BE2C (cell line): ENCODE measurements at regions not wholly inside any gene's neighbourhood (a gene's known extent, or its start where the extent isn't known, plus 50 kb on each side); places are given as distances from the start of the nearest gene placed in this dataset.

Experiments
- DNase-seq: peaks from one replicate; pipeline ENCODE4 v3.0.0-alpha.2; 2020
- H3K27me3 ChIP-seq: fragments of 250-450 bp; sonication (Bioruptor Pico); 2 replicates; pipeline ENCODE4 v1.5.1; 2020; ENCODE audit warnings: mild to moderate bottlenecking
- H3K36me3 ChIP-seq: fragments of 250-450 bp; sonication (Bioruptor Pico); 2 replicates; pipeline ENCODE4 v1.5.1; 2020; ENCODE audit warnings: mild to moderate bottlenecking
- H3K4me1 ChIP-seq: fragments of 250-450 bp; sonication (Bioruptor Pico); 2 replicates; pipeline ENCODE4 v1.5.1; 2020
- H3K4me3 ChIP-seq: 2 replicates; pipeline ENCODE4 v1.5.1; 2011; ENCODE audit warnings: low read depth, low read length
- H3K9me3 ChIP-seq: fragments of 250-450 bp; sonication (Bioruptor Pico); 2 replicates; pipeline ENCODE4 v1.5.1; 2020
- TF ChIP-seq, protein P1 (sequence below): IDR thresholded peaks from 2 replicates; pipeline ENCODE4 v1.5.1; 2012; ENCODE audit warnings: mild to moderate bottlenecking, low read depth, low read length

DNA sequence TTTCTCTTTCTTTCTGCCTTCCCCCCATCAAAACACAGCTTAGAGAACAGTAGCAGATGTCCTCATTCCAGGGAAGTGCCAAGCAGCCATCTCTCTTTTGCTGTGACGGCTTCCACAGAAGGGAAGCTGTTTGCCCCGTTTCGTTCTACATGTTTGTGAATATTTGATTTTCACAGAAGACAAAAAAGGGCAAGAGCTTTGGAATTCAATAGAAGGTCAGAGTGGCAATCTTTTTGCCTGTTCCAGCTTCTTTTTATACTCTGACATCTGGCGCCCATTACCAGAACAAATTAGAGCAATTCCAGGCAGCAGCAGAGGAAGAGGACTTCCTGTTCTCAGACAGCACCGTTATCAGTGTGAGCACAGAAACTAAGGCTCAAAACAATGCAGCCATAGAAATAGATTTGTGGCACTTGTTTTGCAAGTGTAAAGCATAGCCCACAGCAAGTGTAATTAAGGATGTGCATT, 79.0 kb upstream of the CDH19 start:
- H3K4me3 ChIP-seq = peak overlapping the region; percentile 41
- peak; percentile 24 for DNase-seq
- no peaks in the 10 kb centered on the region for H3K27me3 ChIP-seq
- no peaks in the 10 kb centered on the region for H3K36me3 ChIP-seq
- H3K4me1 ChIP-seq = no peaks in the 10 kb centered on the region
- H3K9me3 ChIP-seq = no peaks in the 10 kb centered on the region
- TF ChIP-seq, protein P1, sequence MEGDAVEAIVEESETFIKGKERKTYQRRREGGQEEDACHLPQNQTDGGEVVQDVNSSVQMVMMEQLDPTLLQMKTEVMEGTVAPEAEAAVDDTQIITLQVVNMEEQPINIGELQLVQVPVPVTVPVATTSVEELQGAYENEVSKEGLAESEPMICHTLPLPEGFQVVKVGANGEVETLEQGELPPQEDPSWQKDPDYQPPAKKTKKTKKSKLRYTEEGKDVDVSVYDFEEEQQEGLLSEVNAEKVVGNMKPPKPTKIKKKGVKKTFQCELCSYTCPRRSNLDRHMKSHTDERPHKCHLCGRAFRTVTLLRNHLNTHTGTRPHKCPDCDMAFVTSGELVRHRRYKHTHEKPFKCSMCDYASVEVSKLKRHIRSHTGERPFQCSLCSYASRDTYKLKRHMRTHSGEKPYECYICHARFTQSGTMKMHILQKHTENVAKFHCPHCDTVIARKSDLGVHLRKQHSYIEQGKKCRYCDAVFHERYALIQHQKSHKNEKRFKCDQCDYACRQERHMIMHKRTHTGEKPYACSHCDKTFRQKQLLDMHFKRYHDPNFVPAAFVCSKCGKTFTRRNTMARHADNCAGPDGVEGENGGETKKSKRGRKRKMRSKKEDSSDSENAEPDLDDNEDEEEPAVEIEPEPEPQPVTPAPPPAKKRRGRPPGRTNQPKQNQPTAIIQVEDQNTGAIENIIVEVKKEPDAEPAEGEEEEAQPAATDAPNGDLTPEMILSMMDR = no peak

DNA sequence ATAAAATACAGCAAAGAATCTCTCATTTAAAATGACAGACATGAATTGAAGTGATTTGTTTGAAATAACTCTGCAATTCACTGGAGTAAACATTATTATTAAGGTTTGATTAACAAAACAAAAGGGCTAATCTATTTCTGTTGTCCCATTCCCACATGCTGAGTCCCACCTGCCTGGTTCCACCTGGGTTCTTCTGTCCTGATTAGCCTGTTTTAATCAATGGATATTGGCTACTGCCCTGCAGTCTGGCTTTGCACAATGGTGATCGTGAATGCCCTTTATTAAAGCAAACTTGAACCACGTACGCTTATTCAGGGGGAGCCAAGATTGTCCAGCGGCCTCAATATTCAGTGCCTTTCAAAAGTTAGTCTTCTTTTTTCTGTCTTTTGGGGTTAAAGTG, 72.8 kb upstream of the CDH19 start:
- TF ChIP-seq, protein P1 = no peak
- DNase-seq = no peak

DNA sequence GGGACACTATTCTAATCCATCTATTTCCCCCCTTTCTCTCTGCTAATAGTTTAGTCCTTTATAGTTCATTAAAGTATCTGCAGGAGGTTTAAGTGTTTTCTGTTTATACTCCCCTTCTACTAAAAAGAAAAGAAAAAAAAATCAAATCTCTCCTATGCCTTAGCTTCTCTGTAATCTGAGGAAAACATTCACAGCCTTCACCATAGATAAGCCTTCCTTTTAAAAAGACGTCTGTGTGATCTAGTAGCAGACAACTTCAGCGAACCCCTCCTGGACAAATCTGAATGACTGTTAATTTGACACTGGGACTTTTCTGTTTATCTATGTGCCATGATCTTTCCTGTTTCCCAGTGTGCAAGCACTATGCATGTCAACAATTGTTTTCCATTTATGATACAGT, 70.4 kb upstream of the CDH19 start:
- Histone ChIP-seq H3K4me1 (no peaks in the 10 kb centered on the region), H3K9me3 (no peaks in the 10 kb centered on the region)

More for the DNA sequence above, 72.8 kb upstream of the CDH19 start:
- Histone ChIP-seq H3K9me3 (no peaks in the 10 kb centered on the region), H3K4me1 (no peaks in the 10 kb centered on the region), H3K4me3 (no peak overlapping the region), H3K36me3 (no peaks in the 10 kb centered on the region), H3K27me3 (no peaks in the 10 kb centered on the region)

DNA sequence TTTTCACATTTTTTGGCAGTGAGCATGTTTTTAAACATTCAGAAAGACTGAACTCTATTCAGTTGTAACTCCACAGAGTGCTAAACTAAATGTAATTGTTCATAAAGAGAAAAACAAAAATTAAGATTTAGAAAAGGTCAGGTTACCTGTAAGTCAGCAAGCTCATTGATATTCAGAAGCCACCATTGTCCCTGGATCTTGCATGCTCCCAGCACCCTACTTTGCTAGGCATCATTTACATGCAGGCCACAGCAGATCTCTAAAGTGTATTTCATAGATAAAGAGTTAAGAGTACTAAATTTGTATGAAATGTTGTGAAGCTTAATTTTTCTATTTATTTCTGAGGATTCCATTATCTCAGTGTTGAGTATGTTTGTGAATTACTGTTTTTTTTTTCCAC, 64.8 kb upstream of the CDH19 start:
- Histone ChIP-seq H3K27me3 (no peaks in the 10 kb centered on the region), H3K4me1 (no peaks in the 10 kb centered on the region), H3K9me3 (no peaks in the 10 kb centered on the region), H3K36me3 (no peaks in the 10 kb centered on the region), H3K4me3 (no peak overlapping the region)
- DNase-seq = no peak
- TF ChIP-seq, protein P1 = no peak

More for the DNA sequence above, 70.4 kb upstream of the CDH19 start:
- Histone ChIP-seq H3K36me3 (no peaks in the 10 kb centered on the region), H3K27me3 (no peaks in the 10 kb centered on the region), H3K4me3 (no peak overlapping the region)
- DNase-seq = no peak
- TF ChIP-seq, protein P1 = no peak

DNA sequence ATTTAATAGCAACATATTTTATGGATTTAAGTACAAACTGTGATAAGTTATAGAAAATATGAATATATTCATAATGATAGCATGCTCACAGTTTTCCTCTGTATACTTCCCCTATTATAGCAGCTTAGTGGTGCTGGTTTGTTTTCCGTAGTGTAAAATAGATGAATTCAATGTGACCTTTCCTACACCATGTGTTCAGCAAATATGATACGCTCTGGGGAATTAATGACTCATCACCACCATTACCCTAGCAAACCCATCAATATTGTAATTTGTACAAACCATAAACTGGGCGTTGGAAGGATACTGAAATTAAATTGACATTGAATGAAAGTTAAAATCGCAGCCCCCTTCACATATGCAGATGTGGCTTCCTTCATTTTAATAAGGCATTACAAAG, 58.7 kb upstream of the CDH19 start:
- TF ChIP-seq, protein P1 = no peak
- Histone ChIP-seq H3K4me3 (no peak overlapping the region), H3K36me3 (no peaks in the 10 kb centered on the region), H3K9me3 (no peaks in the 10 kb centered on the region), H3K27me3 (no peaks in the 10 kb centered on the region), H3K4me1 (no peaks in the 10 kb centered on the region)
- no peak for DNase-seq

DNA sequence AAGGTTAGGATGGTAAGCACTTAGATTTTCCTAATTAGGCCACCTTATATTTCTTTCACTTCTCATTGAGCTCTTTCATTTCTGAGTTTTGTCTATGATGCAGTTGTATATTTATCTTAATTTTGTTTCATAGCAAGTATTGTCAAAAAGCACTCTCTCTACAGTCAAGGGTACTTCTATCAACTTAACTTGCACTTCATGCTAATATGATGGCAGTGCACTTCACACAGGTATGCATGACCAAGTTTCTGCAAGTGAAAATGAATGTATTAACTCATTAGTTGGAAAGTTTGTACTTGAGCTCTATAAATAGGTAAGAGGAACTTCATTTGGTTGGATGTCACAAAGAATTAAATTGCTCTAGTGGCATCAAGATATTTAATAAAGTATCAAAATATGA, 51.5 kb upstream of the CDH19 start:
- Histone ChIP-seq H3K4me1 (no peaks in the 10 kb centered on the region), H3K36me3 (no peaks in the 10 kb centered on the region), H3K27me3 (no peaks in the 10 kb centered on the region), H3K4me3 (no peak overlapping the region), H3K9me3 (no peaks in the 10 kb centered on the region)
- TF ChIP-seq, protein P1 = no peak
- no peak for DNase-seq
